ENCODE measurements at regions not wholly inside any gene's neighbourhood (a gene's known extent, or its start where the extent isn't known, plus 50 kb on each side); places are given as distances from the start of the nearest gene placed in this dataset.
"Not testable (repeated sequence)": the region's sequence is repeated elsewhere in the genome, so short reads cannot be mapped to it uniquely, and the experiment has no call there.

GRCh38 chr12:4829161-4829792 lies 80.4 kb upstream of the KCNA1 start:
- H3K36me3 Mint-ChIP-seq (ENCODE audit: unreplicated experiment): no peaks in the 10 kb centered on the region
- no peak for TF ChIP-seq CTCF (IDR thresholded peaks at IDR 0.05)
- H3K27me3 Mint-ChIP-seq (ENCODE audit: unreplicated experiment): no peaks in the 10 kb centered on the region
- no peaks in the 10 kb centered on the region for H3K9me3 Mint-ChIP-seq (ENCODE audit: unreplicated experiment)
- no peak for DNase-seq (ENCODE audit: extremely low spot score, unreplicated experiment)
- no peak overlapping the region for H3K4me3 Mint-ChIP-seq (ENCODE audit: unreplicated experiment)
- no peak overlapping the region for H3K27ac Mint-ChIP-seq (ENCODE audit: unreplicated experiment)
- no peaks in the 10 kb centered on the region for H3K4me1 Mint-ChIP-seq (ENCODE audit: unreplicated experiment)

GRCh38 chr12:4829793-4830162 lies 79.9 kb upstream of the KCNA1 start:
- no peaks in the 10 kb centered on the region for H3K27me3 Mint-ChIP-seq (ENCODE audit: unreplicated experiment)
- no peaks in the 10 kb centered on the region for H3K36me3 Mint-ChIP-seq (ENCODE audit: unreplicated experiment)
- no peak overlapping the region for H3K27ac Mint-ChIP-seq (ENCODE audit: unreplicated experiment)
- no peaks in the 10 kb centered on the region for H3K9me3 Mint-ChIP-seq (ENCODE audit: unreplicated experiment)
- no peak for TF ChIP-seq CTCF (IDR thresholded peaks at IDR 0.05)
- DNase-seq (ENCODE audit: extremely low spot score, unreplicated experiment): no peak
- H3K4me3 Mint-ChIP-seq (ENCODE audit: unreplicated experiment): no peak overlapping the region
- no peaks in the 10 kb centered on the region for H3K4me1 Mint-ChIP-seq (ENCODE audit: unreplicated experiment)

- Mint-ChIP-seq H3K27me3 (ENCODE audit: unreplicated experiment) (no peaks in the 10 kb centered on the region), H3K4me3 (ENCODE audit: unreplicated experiment) (no peak overlapping the region)
- DNase-seq (ENCODE audit: extremely low spot score, unreplicated experiment): no peak
Observed at GRCh38 chr12:4830556-4831210, 79.0 kb upstream of the KCNA1 start.

GRCh38 chr12:4833053-4833452 lies 76.7 kb upstream of the KCNA1 start:
- H3K27me3 Mint-ChIP-seq (ENCODE audit: unreplicated experiment): no peaks in the 10 kb centered on the region
- DNase-seq (ENCODE audit: extremely low spot score, unreplicated experiment): no peak
- no peak for TF ChIP-seq CTCF (IDR thresholded peaks at IDR 0.05)
- no peak overlapping the region for H3K4me3 Mint-ChIP-seq (ENCODE audit: unreplicated experiment)
- no peaks in the 10 kb centered on the region for H3K9me3 Mint-ChIP-seq (ENCODE audit: unreplicated experiment)
- no peaks in the 10 kb centered on the region for H3K36me3 Mint-ChIP-seq (ENCODE audit: unreplicated experiment)
- H3K4me1 Mint-ChIP-seq (ENCODE audit: unreplicated experiment): no peaks in the 10 kb centered on the region
- H3K27ac Mint-ChIP-seq (ENCODE audit: unreplicated experiment): no peak overlapping the region

More at GRCh38 chr12:4830556-4831210, 79.0 kb upstream of the KCNA1 start:
- Mint-ChIP-seq H3K9me3 (ENCODE audit: unreplicated experiment) (no peaks in the 10 kb centered on the region), H3K4me1 (ENCODE audit: unreplicated experiment) (no peaks in the 10 kb centered on the region), H3K36me3 (ENCODE audit: unreplicated experiment) (no peaks in the 10 kb centered on the region), H3K27ac (ENCODE audit: unreplicated experiment) (no peak overlapping the region)
- TF ChIP-seq CTCF (IDR thresholded peaks at IDR 0.05): no peak

GRCh38 chr12:4833524-4833923 lies 76.2 kb upstream of the KCNA1 start:
- no peak for TF ChIP-seq CTCF (IDR thresholded peaks at IDR 0.05)

GRCh38 chr12:4842401-4842800 lies 67.3 kb upstream of the KCNA1 start:
- H3K36me3 Mint-ChIP-seq (ENCODE audit: unreplicated experiment); H3K4me3 Mint-ChIP-seq (ENCODE audit: unreplicated experiment); H3K27ac Mint-ChIP-seq (ENCODE audit: unreplicated experiment): not testable (repeated sequence)

More at GRCh38 chr12:4833524-4833923, 76.2 kb upstream of the KCNA1 start:
- no peak overlapping the region for H3K4me3 Mint-ChIP-seq (ENCODE audit: unreplicated experiment)
- H3K9me3 Mint-ChIP-seq (ENCODE audit: unreplicated experiment): no peaks in the 10 kb centered on the region
- no peaks in the 10 kb centered on the region for H3K4me1 Mint-ChIP-seq (ENCODE audit: unreplicated experiment)
- no peaks in the 10 kb centered on the region for H3K36me3 Mint-ChIP-seq (ENCODE audit: unreplicated experiment)
- no peaks in the 10 kb centered on the region for H3K27me3 Mint-ChIP-seq (ENCODE audit: unreplicated experiment)
- no peak for DNase-seq (ENCODE audit: extremely low spot score, unreplicated experiment)
- no peak overlapping the region for H3K27ac Mint-ChIP-seq (ENCODE audit: unreplicated experiment)

More at GRCh38 chr12:4842401-4842800, 67.3 kb upstream of the KCNA1 start:
- not testable (repeated sequence) for H3K9me3 Mint-ChIP-seq (ENCODE audit: unreplicated experiment); DNase-seq (ENCODE audit: extremely low spot score, unreplicated experiment); H3K27me3 Mint-ChIP-seq (ENCODE audit: unreplicated experiment); H3K4me1 Mint-ChIP-seq (ENCODE audit: unreplicated experiment)

Data from osteocyte (in vitro differentiated cells).